Hepatocyte (in vitro differentiated cells): ENCODE measurements at regions not wholly inside any gene's neighbourhood (a gene's known extent, or its start where the extent isn't known, plus 50 kb on each side); places are given as distances from the start of the nearest gene placed in this dataset.

Experiments
- CTCF ChIP-seq: fragments of 200-600 bp; sonication (generic); IDR thresholded peaks from 2 replicates; pipeline ENCODE4 v1.5.1; 2016; ENCODE audit warnings: antibody characterized with exemption, mild to moderate bottlenecking; ENCODE audit not compliant: poor library complexity
- EZH2 ChIP-seq: fragments of 200-600 bp; sonication (generic); IDR thresholded peaks from 2 replicates; pipeline ENCODE4 v1.6.1; 2016; ENCODE audit warnings: antibody characterized with exemption, mild to moderate bottlenecking, borderline replicate concordance

DNA sequence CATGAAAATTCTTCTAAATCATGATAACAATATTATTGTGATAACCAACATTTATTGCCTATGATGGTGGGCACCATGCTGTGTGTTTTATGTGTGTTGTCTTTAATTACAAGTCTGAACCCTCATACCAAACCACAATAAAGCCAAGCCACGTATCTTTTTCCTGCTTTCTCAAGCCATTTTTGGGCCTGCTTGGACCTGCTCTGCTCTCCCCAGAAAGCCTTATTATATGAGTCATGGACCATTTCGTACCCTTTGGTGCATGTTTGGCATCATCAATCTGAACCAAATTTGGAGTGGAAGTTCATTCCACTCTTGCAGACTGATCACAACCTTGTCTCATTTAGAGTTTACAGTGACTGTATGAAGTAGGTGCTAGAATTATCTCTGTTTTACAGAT lies 87.3 kb upstream of the CD53 start:
- TF ChIP-seq CTCF (no peak), EZH2 (no peak)
